Breast epithelium (tissue), 3 donors: ENCODE measurements at regions not wholly inside any gene's neighbourhood (a gene's known extent, or its start where the extent isn't known, plus 50 kb on each side); places are given as distances from the start of the nearest gene placed in this dataset.

Experiments used
- CTCF ChIP-seq, 3 donors: fragments of 450-650 bp; IDR thresholded peaks; one replicate each; pipeline ENCODE4 v1.5.1; 2016 to 2017; ENCODE audit warnings: antibody characterized with exemption in 3 of 3, mild to moderate bottlenecking in 3 of 3, moderate library complexity in 3 of 3
- POLR2A ChIP-seq: fragments of 450-650 bp; IDR thresholded peaks from one replicate; pipeline ENCODE4 v1.6.1; 2016; ENCODE audit warnings: antibody characterized with exemption, mild to moderate bottlenecking, moderate library complexity
- POLR2AphosphoS5 ChIP-seq, 3 donors: sonication (generic); formaldehyde crosslinking; IDR thresholded peaks; one replicate each; pipeline ENCODE4 v1.6.1; 2017; ENCODE audit warnings: antibody characterized with exemption in 3 of 3

GRCh38 chr7:114832906-114833595 lies 88.8 kb upstream of the MDFIC start:
- no peak for TF ChIP-seq CTCF (IDR thresholded peaks at IDR 0.05)
- no peak for TF ChIP-seq POLR2A
- TF ChIP-seq POLR2AphosphoS5 (IDR thresholded peaks at IDR 0.05), result no peak
